ENCODE measurements at regions not wholly inside any gene's neighbourhood (a gene's known extent, or its start where the extent isn't known, plus 50 kb on each side); places are given as distances from the start of the nearest gene placed in this dataset.

DNA sequence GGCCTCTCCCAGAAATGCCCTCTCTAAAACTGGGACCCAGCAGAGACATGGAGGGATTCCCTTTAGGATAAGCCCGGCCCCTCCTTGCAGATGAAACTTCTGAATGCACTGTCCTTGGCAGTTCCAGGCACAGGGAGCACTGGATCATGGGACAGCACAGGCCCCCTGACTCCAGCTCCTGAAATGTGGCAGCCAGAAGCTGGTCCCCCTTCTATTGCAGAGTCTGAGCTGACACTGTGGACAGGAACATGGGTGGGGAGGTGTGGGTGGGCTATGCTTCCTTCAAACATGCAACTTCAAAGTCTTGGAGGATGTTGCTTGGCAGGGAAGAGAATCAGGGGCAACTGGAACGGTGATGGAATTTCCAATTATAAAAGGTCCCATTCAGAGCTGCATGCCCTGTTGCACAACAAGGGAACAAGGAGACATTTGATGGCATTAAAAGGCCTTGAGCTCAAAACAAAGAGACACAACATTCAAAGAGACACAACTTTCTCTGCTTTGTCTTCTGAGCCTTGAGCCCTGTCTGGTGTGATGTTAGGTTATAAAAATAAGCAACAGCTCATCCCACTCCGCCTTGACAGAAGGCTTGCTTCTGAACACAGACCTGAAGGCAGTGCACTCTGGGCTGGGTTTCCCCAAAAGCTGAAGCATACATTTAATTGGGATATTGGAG is 239.0 kb downstream of the OSR1 start:
- WGBS, 2 donors = 76 to 89% methylated on average over 2 to 3 of the region's 3 CpGs
- TF ChIP-seq POLR2AphosphoS5 (IDR thresholded peaks at IDR 0.05) (no peak), EP300 (IDR thresholded peaks at IDR 0.05) (no peak), CTCF (IDR thresholded peaks at IDR 0.05) (no peak), POLR2A (IDR thresholded peaks at IDR 0.05) (no peak)

GRCh38 chr2:19116918-19117317 is 241.5 kb downstream of the OSR1 start:
- Histone ChIP-seq H3K4me1 (no peaks in the 10 kb centered on the region), H3K4me3 (no peak overlapping the region), H3K27me3 (no peaks in the 10 kb centered on the region), H3K36me3 (no peaks in the 10 kb centered on the region), H3K9me3 (no peaks in the 10 kb centered on the region), H3K27ac (no peak overlapping the region)
- DNase-seq (peak in 1 of 2 donors; percentile 1), ATAC-seq (ENCODE audit: low FRiP score in 2 of 2) (no peak)
- TF ChIP-seq POLR2AphosphoS5 (IDR thresholded peaks at IDR 0.05) = no peak
- no peak for TF ChIP-seq POLR2A (IDR thresholded peaks at IDR 0.05)
- no peak for TF ChIP-seq EP300 (IDR thresholded peaks at IDR 0.05)
- no peak for TF ChIP-seq CTCF (IDR thresholded peaks at IDR 0.05)
- WGBS, 2 donors = 66 to 67% methylated on average over 4 of the region's 4 CpGs

More for the DNA sequence above, 239.0 kb downstream of the OSR1 start:
- Histone ChIP-seq H3K4me3 (no peak overlapping the region), H3K9me3 (no peaks in the 10 kb centered on the region), H3K27me3 (no peaks in the 10 kb centered on the region), H3K4me1 (no peaks in the 10 kb centered on the region), H3K27ac (no peak overlapping the region), H3K36me3 (no peaks in the 10 kb centered on the region)
- DNase-seq = no peak
- no peak for ATAC-seq (ENCODE audit: low FRiP score in 2 of 2)

GRCh38 chr2:19114754-19115231 is 243.6 kb downstream of the OSR1 start:
- no peaks in the 10 kb centered on the region for H3K9me3 ChIP-seq
- no peaks in the 10 kb centered on the region for H3K4me1 ChIP-seq
- H3K27me3 ChIP-seq = no peaks in the 10 kb centered on the region
- no peak overlapping the region for H3K4me3 ChIP-seq
- DNase-seq (no peak), ATAC-seq (ENCODE audit: low FRiP score in 2 of 2) (no peak)
- H3K27ac ChIP-seq = no peak overlapping the region
- no peaks in the 10 kb centered on the region for H3K36me3 ChIP-seq
- no peak for TF ChIP-seq POLR2AphosphoS5 (IDR thresholded peaks at IDR 0.05)
- TF ChIP-seq CTCF (IDR thresholded peaks at IDR 0.05) = no peak
- no peak for TF ChIP-seq EP300 (IDR thresholded peaks at IDR 0.05)
- TF ChIP-seq POLR2A (IDR thresholded peaks at IDR 0.05) = no peak

DNA sequence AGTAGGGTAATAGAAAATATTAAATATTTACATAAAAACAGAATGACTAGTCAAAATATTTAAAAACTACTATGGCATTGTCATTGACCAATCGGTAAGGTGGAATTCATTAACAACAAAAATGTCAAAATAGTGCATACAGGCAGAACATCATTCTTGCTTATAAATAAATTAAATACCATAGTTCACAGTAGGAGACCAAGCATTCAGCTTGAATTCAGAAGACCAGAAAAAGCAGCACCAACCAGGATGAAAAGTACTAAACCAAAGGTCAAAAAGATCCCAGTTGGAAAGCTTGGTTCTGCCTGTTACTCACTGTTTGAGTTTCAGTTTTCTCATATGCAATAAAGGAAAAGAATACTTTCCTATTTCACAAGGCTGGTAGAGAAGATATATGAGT is 244.3 kb downstream of the OSR1 start:
- WGBS, 2 donors = 67 to 69% methylated on average over 1 of the region's 1 CpG
- Histone ChIP-seq H3K9me3 (no peaks in the 10 kb centered on the region), H3K36me3 (no peaks in the 10 kb centered on the region), H3K4me3 (no peak overlapping the region), H3K27ac (no peak overlapping the region), H3K4me1 (no peaks in the 10 kb centered on the region), H3K27me3 (no peaks in the 10 kb centered on the region)
- ATAC-seq (ENCODE audit: low FRiP score in 2 of 2) (no peak), DNase-seq (no peak)
- no peak for TF ChIP-seq EP300 (IDR thresholded peaks at IDR 0.05)
- no peak for TF ChIP-seq POLR2A (IDR thresholded peaks at IDR 0.05)
- TF ChIP-seq CTCF (IDR thresholded peaks at IDR 0.05) = no peak
- no peak for TF ChIP-seq POLR2AphosphoS5 (IDR thresholded peaks at IDR 0.05)

GRCh38 chr2:19111354-19111753 is 247.1 kb downstream of the OSR1 start:
- ATAC-seq (ENCODE audit: low FRiP score in 2 of 2) (no peak), DNase-seq (no peak)
- WGBS, 2 donors = 63 to 82% methylated on average over 3 of the region's 3 CpGs
- no peaks in the 10 kb centered on the region for H3K36me3 ChIP-seq
- TF ChIP-seq POLR2A (IDR thresholded peaks at IDR 0.05) = no peak
- TF ChIP-seq POLR2AphosphoS5 (IDR thresholded peaks at IDR 0.05) = no peak
- TF ChIP-seq EP300 (IDR thresholded peaks at IDR 0.05) = no peak
- no peak for TF ChIP-seq CTCF (IDR thresholded peaks at IDR 0.05)
- H3K4me3 ChIP-seq = no peak overlapping the region
- H3K27ac ChIP-seq = no peak overlapping the region
- H3K4me1 ChIP-seq = no peaks in the 10 kb centered on the region
- no peaks in the 10 kb centered on the region for H3K9me3 ChIP-seq
- H3K27me3 ChIP-seq = no peaks in the 10 kb centered on the region

All from upper lobe of left lung (tissue), 6 donors.